Neural crest cell (in vitro differentiated cells): ENCODE measurements at regions not wholly inside any gene's neighbourhood (a gene's known extent, or its start where the extent isn't known, plus 50 kb on each side); places are given as distances from the start of the nearest gene placed in this dataset.

Experiments used
- DNase-seq: peaks from one replicate; pipeline ENCODE4 v3.0.0; 2021; ENCODE audit warnings: low read depth, mixed read lengths, low spot score
- H3K27ac Mint-ChIP-seq: one replicate; pipeline ENCODE4 v1.8.0; 2021; ENCODE audit warnings: mild to moderate bottlenecking, mixed read lengths; ENCODE audit not compliant: unreplicated experiment
- H3K27me3 Mint-ChIP-seq: 2 replicates; pipeline ENCODE4 v1.8.0; 2021; ENCODE audit warnings: low read depth, mild to moderate bottlenecking, mixed read lengths
- H3K36me3 Mint-ChIP-seq: 2 replicates; pipeline ENCODE4 v1.8.0; 2021; ENCODE audit warnings: low read depth, mild to moderate bottlenecking, mixed read lengths
- H3K4me1 Mint-ChIP-seq: 2 replicates; pipeline ENCODE4 v1.8.0; 2021; ENCODE audit warnings: mixed read lengths
- H3K4me3 Mint-ChIP-seq: one replicate; pipeline ENCODE4 v1.8.0; 2021; ENCODE audit warnings: mild to moderate bottlenecking, mixed read lengths
- H3K9me3 Mint-ChIP-seq: 2 replicates; pipeline ENCODE4 v1.8.0; 2021; ENCODE audit warnings: mixed read lengths
- CTCF ChIP-seq: fragments of 200-600 bp; sonication (generic); conservative IDR thresholded peaks from 2 replicates; pipeline ENCODE4 v1.5.0; 2021; ENCODE audit warnings: antibody characterized with exemption, mild to moderate bottlenecking

- H3K4me3 Mint-ChIP-seq = no peak overlapping the region
- no peaks in the 10 kb centered on the region for H3K9me3 Mint-ChIP-seq
- H3K4me1 Mint-ChIP-seq = no peaks in the 10 kb centered on the region
- H3K27ac Mint-ChIP-seq = no peak overlapping the region
- DNase-seq = no peak
- H3K36me3 Mint-ChIP-seq = no peaks in the 10 kb centered on the region
- no peak for TF ChIP-seq CTCF
- no peaks in the 10 kb centered on the region for H3K27me3 Mint-ChIP-seq
Measured at GRCh38 chr11:15418921-15419320, 304.2 kb downstream of the INSC start.

- H3K4me1 Mint-ChIP-seq = no peaks in the 10 kb centered on the region
- H3K36me3 Mint-ChIP-seq = no peaks in the 10 kb centered on the region
- TF ChIP-seq CTCF = no peak
- H3K4me3 Mint-ChIP-seq = no peak overlapping the region
- H3K9me3 Mint-ChIP-seq = no peaks in the 10 kb centered on the region
- H3K27me3 Mint-ChIP-seq = no peaks in the 10 kb centered on the region
- DNase-seq = no peak
- H3K27ac Mint-ChIP-seq = no peak overlapping the region
Measured at GRCh38 chr11:15419696-15420095, 305.0 kb downstream of the INSC start.

- H3K4me3 Mint-ChIP-seq = no peak overlapping the region
- no peak overlapping the region for H3K27ac Mint-ChIP-seq
- H3K4me1 Mint-ChIP-seq = peaks cover 15% of the 10 kb centered on the region
Measured at GRCh38 chr11:15430381-15430780, 315.7 kb downstream of the INSC start.

GRCh38 chr11:15434529-15434928 is 319.8 kb downstream of the INSC start:
- Mint-ChIP-seq H3K27ac (no peak overlapping the region), H3K4me3 (no peak overlapping the region), H3K36me3 (no peaks in the 10 kb centered on the region), H3K9me3 (peaks cover 5% of the 10 kb centered on the region), H3K4me1 (peaks cover 5% of the 10 kb centered on the region), H3K27me3 (no peaks in the 10 kb centered on the region)
- no peak for DNase-seq
- no peak for TF ChIP-seq CTCF

More at GRCh38 chr11:15430381-15430780, 315.7 kb downstream of the INSC start:
- no peaks in the 10 kb centered on the region for H3K36me3 Mint-ChIP-seq
- H3K27me3 Mint-ChIP-seq = no peaks in the 10 kb centered on the region
- DNase-seq = no peak
- no peaks in the 10 kb centered on the region for H3K9me3 Mint-ChIP-seq
- no peak for TF ChIP-seq CTCF

- Mint-ChIP-seq H3K27ac (no peak overlapping the region), H3K4me1 (no peaks in the 10 kb centered on the region), H3K4me3 (no peak overlapping the region), H3K9me3 (peaks cover 9% of the 10 kb centered on the region), H3K36me3 (no peaks in the 10 kb centered on the region), H3K27me3 (no peaks in the 10 kb centered on the region)
- DNase-seq = no peak
- TF ChIP-seq CTCF = no peak
Measured at GRCh38 chr11:15446315-15446714, 331.6 kb downstream of the INSC start.

DNA sequence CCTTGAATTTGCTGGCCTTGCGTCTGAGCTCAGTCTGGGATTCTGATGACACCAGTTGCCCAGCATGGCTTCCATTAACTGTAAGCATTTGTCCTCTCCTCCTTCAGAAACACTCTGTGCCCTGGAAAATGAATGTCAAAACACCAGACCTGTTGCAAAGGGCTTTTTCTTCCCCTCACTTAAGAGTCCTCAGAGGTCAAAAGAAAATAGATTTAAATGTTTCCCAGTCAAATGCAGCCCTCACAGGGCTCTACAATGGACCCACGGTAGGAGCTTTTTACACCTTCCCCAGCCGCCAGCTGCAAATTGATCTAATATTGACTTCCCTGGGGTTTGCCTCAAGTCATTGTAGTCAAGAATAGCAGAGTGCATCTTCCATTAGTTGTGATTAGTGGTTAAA is 332.2 kb downstream of the INSC start:
- Mint-ChIP-seq H3K4me1 (no peaks in the 10 kb centered on the region), H3K27ac (no peak overlapping the region), H3K9me3 (peaks cover 9% of the 10 kb centered on the region), H3K27me3 (no peaks in the 10 kb centered on the region), H3K36me3 (no peaks in the 10 kb centered on the region), H3K4me3 (no peak overlapping the region)
- DNase-seq = no peak
- no peak for TF ChIP-seq CTCF
